Stimulated activated CD4-positive, alpha-beta T cell treated with anti-CD3 and anti-CD28 coated beads, Interleukin-2, amount 100 ng/mL, for 48 hours (primary cell): ENCODE measurements at regions not wholly inside any gene's neighbourhood (a gene's known extent, or its start where the extent isn't known, plus 50 kb on each side); places are given as distances from the start of the nearest gene placed in this dataset.
"Not testable (repeated sequence)": the region's sequence is repeated elsewhere in the genome, so short reads cannot be mapped to it uniquely, and the experiment has no call there.

Source experiments
- DNase-seq, 2 donors: peaks; one replicate each; pipeline ENCODE4 v3.0.0-alpha.2; 2020

- DNase-seq, result no peak
Measured at GRCh38 chr2:126264625-126265024, 391.3 kb upstream of the GYPC start.

GRCh38 chr2:126269911-126270310, 386.0 kb upstream of the GYPC start:
- no peak for DNase-seq

GRCh38 chr2:126270587-126270986, 385.4 kb upstream of the GYPC start:
- DNase-seq, result no peak

- no peak for DNase-seq
Measured at GRCh38 chr2:126272401-126272800, 383.6 kb upstream of the GYPC start.

- DNase-seq, result no peak
Measured at GRCh38 chr2:126275098-126275497, 380.9 kb upstream of the GYPC start.

GRCh38 chr2:126276268-126276667, 379.7 kb upstream of the GYPC start:
- not testable (repeated sequence) for DNase-seq

GRCh38 chr2:126288362-126288761, 367.6 kb upstream of the GYPC start:
- DNase-seq, result no peak

- DNase-seq, result not testable (repeated sequence)
Measured at GRCh38 chr2:126293962-126294361, 362.0 kb upstream of the GYPC start.

GRCh38 chr2:126299469-126299976, 356.4 kb upstream of the GYPC start:
- DNase-seq, result no peak

GRCh38 chr2:126300348-126300747, 355.6 kb upstream of the GYPC start:
- DNase-seq, result no peak

- DNase-seq, result no peak
Measured at GRCh38 chr2:126302043-126302442, 353.9 kb upstream of the GYPC start.

- no peak for DNase-seq
Measured at GRCh38 chr2:126303113-126303512, 352.8 kb upstream of the GYPC start.

GRCh38 chr2:126304154-126304553, 351.8 kb upstream of the GYPC start:
- DNase-seq, result no peak

- no peak for DNase-seq
Measured at GRCh38 chr2:126306539-126306938, 349.4 kb upstream of the GYPC start.

GRCh38 chr2:126307740-126308139, 348.2 kb upstream of the GYPC start:
- DNase-seq, result no peak

GRCh38 chr2:126309185-126309584, 346.8 kb upstream of the GYPC start:
- no peak for DNase-seq

GRCh38 chr2:126312579-126312978, 343.4 kb upstream of the GYPC start:
- no peak for DNase-seq

GRCh38 chr2:126315828-126316227, 340.1 kb upstream of the GYPC start:
- DNase-seq, result no peak

GRCh38 chr2:126317790-126318431, 338.0 kb upstream of the GYPC start:
- DNase-seq, result no peak

GRCh38 chr2:126322342-126322741, 333.6 kb upstream of the GYPC start:
- DNase-seq, result no peak

- DNase-seq, result no peak
Measured at GRCh38 chr2:126325202-126325601, 330.8 kb upstream of the GYPC start.

GRCh38 chr2:126329173-126329572, 326.8 kb upstream of the GYPC start:
- DNase-seq, result no peak

GRCh38 chr2:126342457-126342856, 313.5 kb upstream of the GYPC start:
- DNase-seq, result no peak

- DNase-seq, result no peak
Measured at GRCh38 chr2:126343136-126343535, 312.8 kb upstream of the GYPC start.

- DNase-seq, result no peak
Measured at GRCh38 chr2:126344493-126344892, 311.5 kb upstream of the GYPC start.
